ENCODE measurements at regions not wholly inside any gene's neighbourhood (a gene's known extent, or its start where the extent isn't known, plus 50 kb on each side); places are given as distances from the start of the nearest gene placed in this dataset.

DNA sequence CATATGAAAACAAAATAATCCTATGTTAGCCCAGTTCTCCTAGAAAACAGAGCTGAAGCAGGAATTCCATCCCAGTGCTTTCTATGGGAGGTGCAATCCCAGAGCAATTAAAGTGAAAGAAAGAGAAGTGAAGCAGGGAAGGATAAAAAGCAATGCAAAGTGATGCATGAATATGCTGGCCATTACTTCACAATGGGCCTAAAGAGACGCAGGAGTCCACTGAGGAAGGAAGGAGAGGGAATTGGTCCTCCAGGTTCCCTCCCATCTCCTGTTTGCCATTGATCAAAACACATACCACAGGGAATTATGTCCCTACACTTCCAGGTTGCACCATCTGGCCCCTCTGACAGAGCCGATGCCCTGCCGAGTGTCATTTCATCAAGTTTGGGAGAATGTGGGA is 392.2 kb upstream of the NFE2L3 start:
- no peaks in the 10 kb centered on the region for H3K79me2 ChIP-seq
- no peak overlapping the region for H3K9ac ChIP-seq
- H3K9me3 ChIP-seq (ENCODE audit: control insufficient read depth, low read length) = no peaks in the 10 kb centered on the region
- TF ChIP-seq, protein P1, sequence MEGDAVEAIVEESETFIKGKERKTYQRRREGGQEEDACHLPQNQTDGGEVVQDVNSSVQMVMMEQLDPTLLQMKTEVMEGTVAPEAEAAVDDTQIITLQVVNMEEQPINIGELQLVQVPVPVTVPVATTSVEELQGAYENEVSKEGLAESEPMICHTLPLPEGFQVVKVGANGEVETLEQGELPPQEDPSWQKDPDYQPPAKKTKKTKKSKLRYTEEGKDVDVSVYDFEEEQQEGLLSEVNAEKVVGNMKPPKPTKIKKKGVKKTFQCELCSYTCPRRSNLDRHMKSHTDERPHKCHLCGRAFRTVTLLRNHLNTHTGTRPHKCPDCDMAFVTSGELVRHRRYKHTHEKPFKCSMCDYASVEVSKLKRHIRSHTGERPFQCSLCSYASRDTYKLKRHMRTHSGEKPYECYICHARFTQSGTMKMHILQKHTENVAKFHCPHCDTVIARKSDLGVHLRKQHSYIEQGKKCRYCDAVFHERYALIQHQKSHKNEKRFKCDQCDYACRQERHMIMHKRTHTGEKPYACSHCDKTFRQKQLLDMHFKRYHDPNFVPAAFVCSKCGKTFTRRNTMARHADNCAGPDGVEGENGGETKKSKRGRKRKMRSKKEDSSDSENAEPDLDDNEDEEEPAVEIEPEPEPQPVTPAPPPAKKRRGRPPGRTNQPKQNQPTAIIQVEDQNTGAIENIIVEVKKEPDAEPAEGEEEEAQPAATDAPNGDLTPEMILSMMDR (IDR thresholded peaks at IDR 0.05) = no peak
- no peak overlapping the region for H2AFZ ChIP-seq
- H3K4me3 ChIP-seq (ENCODE audit: low read depth, low read length) = no peak overlapping the region
- no peak overlapping the region for H3K27ac ChIP-seq
- H3K27me3 ChIP-seq (ENCODE audit: control insufficient read depth, insufficient read depth, low read length) = no peaks in the 10 kb centered on the region
- no peaks in the 10 kb centered on the region for H3K36me3 ChIP-seq (ENCODE audit: control insufficient read depth, insufficient read depth, low read length)
- peaks cover 6% of the 10 kb centered on the region for H3K4me1 ChIP-seq
- H3K4me2 ChIP-seq (ENCODE audit: low read length) = no peak overlapping the region

DNA sequence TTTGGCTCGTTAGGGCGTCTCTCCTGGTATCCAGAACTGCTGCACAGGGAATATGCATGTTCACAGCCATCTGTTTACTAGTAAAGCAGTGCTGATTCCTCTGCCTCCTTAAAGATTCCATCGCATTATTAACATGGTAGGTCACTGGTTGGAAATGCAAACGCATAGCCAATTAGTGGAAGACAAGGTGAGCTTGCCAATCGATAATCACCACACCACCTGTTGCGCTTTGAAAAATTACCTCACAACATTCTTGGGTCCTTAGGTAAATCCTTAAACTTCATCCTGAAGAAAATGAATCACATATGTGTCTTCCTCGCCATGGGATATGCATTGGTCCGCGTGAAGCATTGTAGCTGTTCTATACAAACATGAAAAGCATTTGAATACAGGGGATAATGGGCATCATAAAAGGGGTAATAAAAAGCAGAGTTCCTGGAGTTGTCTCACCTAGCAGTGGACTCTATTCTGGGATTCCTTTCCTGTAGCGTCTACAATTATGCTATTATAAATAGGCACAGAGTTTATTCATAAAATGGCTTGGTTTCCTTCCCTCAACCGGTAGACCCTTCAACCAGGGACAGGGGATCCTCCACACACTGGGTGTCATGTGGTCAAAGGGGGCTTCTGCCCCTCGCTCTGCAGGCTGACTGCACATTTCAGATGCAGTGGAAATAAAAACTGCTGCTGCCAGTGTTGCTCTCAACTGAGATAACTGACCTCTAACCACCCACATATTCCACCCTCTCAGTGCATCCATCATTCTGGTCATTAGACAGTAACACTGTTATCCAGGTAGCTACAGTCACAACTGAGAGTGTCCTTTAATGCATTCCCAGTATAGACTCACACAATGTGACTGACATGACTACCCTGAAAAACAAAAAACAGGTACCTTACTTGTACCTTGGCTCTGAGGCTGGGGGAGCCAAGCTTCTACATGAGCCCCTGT is 389.2 kb upstream of the NFE2L3 start:
- Histone ChIP-seq H3K79me2 (no peaks in the 10 kb centered on the region), H3K27ac (no peak overlapping the region), H3K4me2 (ENCODE audit: low read length) (no peak overlapping the region), H3K27me3 (ENCODE audit: control insufficient read depth, insufficient read depth, low read length) (no peaks in the 10 kb centered on the region), H3K9ac (no peak overlapping the region), H3K36me3 (ENCODE audit: control insufficient read depth, insufficient read depth, low read length) (no peaks in the 10 kb centered on the region), H2AFZ (no peak overlapping the region), H3K9me3 (ENCODE audit: control insufficient read depth, low read length) (no peaks in the 10 kb centered on the region), H3K4me3 (ENCODE audit: low read depth, low read length) (no peak overlapping the region), H3K4me1 (peaks cover 29% of the 10 kb centered on the region)
- TF ChIP-seq, protein P1 (IDR thresholded peaks at IDR 0.05) = no peak

DNA sequence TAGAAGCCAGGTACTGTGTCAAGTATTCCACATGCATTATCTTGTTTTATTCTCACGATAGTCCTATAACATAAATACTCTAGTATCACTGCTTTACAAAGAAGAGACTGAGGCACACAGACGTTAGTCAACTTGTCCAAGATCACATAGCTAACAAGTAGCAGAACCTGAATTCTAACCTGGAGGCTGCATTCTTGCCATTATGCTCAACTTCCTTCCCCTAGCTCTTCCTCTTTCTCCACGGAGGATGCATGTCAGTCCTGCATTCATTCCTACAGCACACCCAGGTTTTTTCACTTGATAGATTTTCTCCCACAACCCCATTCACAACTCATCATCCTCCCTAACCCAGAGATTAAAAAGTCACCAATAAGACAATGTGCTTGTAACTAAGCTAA is 388.5 kb upstream of the NFE2L3 start:
- no peaks in the 10 kb centered on the region for H3K36me3 ChIP-seq (ENCODE audit: control insufficient read depth, insufficient read depth, low read length)
- no peaks in the 10 kb centered on the region for H3K27me3 ChIP-seq (ENCODE audit: control insufficient read depth, insufficient read depth, low read length)
- TF ChIP-seq, protein P1 (IDR thresholded peaks at IDR 0.05) = no peak

DNA sequence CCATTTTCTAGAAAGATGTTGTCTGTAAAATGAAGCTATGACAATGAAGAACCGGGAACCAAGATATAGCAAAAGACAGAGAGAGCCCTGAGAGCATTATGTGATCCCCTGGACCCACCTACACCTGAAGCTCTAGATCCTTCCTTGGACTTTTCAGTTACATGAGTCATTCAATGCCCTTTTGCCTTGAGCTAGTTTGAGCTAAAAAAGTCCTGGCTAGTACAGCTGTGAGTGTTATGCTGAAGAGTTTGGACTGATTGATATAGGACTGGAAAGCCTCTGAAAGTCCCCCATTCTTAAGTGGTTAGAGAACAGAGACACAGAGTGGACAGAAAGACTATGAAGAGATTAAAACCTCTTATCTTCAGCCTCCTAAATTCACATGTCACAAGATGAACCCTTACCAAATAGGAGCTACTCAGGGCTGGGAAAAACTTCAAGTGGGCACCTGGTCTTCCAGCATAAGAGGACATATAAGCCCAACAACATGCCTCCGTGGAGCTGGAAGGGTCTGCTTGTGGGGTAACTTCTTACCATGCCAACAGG is 386.8 kb upstream of the NFE2L3 start:
- H3K9ac ChIP-seq = no peak overlapping the region
- H3K79me2 ChIP-seq = no peaks in the 10 kb centered on the region
- TF ChIP-seq, protein P1 (IDR thresholded peaks at IDR 0.05) = no peak
- peak overlapping the region; percentile 13 for H2AFZ ChIP-seq
- H3K9me3 ChIP-seq (ENCODE audit: control insufficient read depth, low read length) = no peaks in the 10 kb centered on the region
- H3K27ac ChIP-seq = peak overlapping the region; percentile 90
- peaks cover 31% of the 10 kb centered on the region for H3K4me1 ChIP-seq
- no peak overlapping the region for H3K4me2 ChIP-seq (ENCODE audit: low read length)
- no peaks in the 10 kb centered on the region for H3K36me3 ChIP-seq (ENCODE audit: control insufficient read depth, insufficient read depth, low read length)
- H3K4me3 ChIP-seq (ENCODE audit: low read depth, low read length) = no peak overlapping the region
- no peaks in the 10 kb centered on the region for H3K27me3 ChIP-seq (ENCODE audit: control insufficient read depth, insufficient read depth, low read length)

More for the DNA sequence above, 388.5 kb upstream of the NFE2L3 start:
- no peak overlapping the region for H3K4me2 ChIP-seq (ENCODE audit: low read length)
- H3K9ac ChIP-seq = no peak overlapping the region
- H2AFZ ChIP-seq = no peak overlapping the region
- H3K27ac ChIP-seq = no peak overlapping the region
- no peaks in the 10 kb centered on the region for H3K79me2 ChIP-seq
- H3K4me3 ChIP-seq (ENCODE audit: low read depth, low read length) = no peak overlapping the region
- H3K4me1 ChIP-seq = peaks cover 31% of the 10 kb centered on the region
- no peaks in the 10 kb centered on the region for H3K9me3 ChIP-seq (ENCODE audit: control insufficient read depth, low read length)
